HCT116 (cell line): ENCODE measurements at regions not wholly inside any gene's neighbourhood (a gene's known extent, or its start where the extent isn't known, plus 50 kb on each side); places are given as distances from the start of the nearest gene placed in this dataset.

Experiments
- ATAC-seq: fragments of 200-7000 bp; cut with Tn5 transposase; 2 replicates; pipeline ENCODE4 v1.9.1; 2020; ENCODE audit warnings: mild to moderate bottlenecking, moderate library complexity
- BruUV-seq: library from RNA; stranded (reverse); fragments of 400-500 nt; replicated peaks from 2 replicates; lab custom pipeline; 2021; lab: Mats Ljungman, UMichigan
- CTCF ChIA-PET: fragments of 300-600 bp; sonication (Branson Sonifier 250); formaldehyde crosslinking; loops from one replicate; lab custom pipeline; 2021; ENCODE audit warnings: antibody characterized with exemption; lab: Charles Lee
- POLR2A ChIA-PET: fragments of 300-600, 350-600 bp; sonication (Branson Sonifier 250); formaldehyde crosslinking; loops from one replicate; lab custom pipeline; 2021; ENCODE audit warnings: antibody characterized with exemption; lab: Charles Lee
- RAD21 ChIA-PET, 2 experiments: fragments of 300-600 bp; sonication (Branson Sonifier 250); formaldehyde crosslinking; loops; one replicate each; lab custom pipeline; 2023; ENCODE audit warnings: low total read pairs in 2 of 2; ENCODE audit not compliant: uncharacterized antibody in 2 of 2, unreplicated experiment in 2 of 2, low non-redundant PET in 1 of 2; lab: Charles Lee
- DNase-seq: peaks from one replicate; pipeline ENCODE4 v3.0.0-alpha.2; 2010; ENCODE audit warnings: low read depth, low spot score
- H2AFZ ChIP-seq: fragments of 200-600 bp; shearing (Covaris generic), sonication (generic); 2 replicates; pipeline ENCODE4 v1.6.1; 2017; ENCODE audit warnings: low read depth, mixed run types, mixed read lengths, antibody characterized with exemption, low read length; ENCODE audit not compliant: poor library complexity, severe bottlenecking
- H3K27ac ChIP-seq: 2 replicates; pipeline ENCODE4 v1.5.1; 2012; ENCODE audit warnings: low read depth, low read length
- H3K27me3 ChIP-seq: fragments of 200-600 bp; sonication (generic); 2 replicates; pipeline ENCODE4 v1.6.1; 2016; ENCODE audit warnings: mixed run types, low read length, mixed read lengths; ENCODE audit not compliant: insufficient read depth
- H3K36me3 ChIP-seq, 2 experiments: fragments of 200-500 bp in 1 of 2; fragments of 200-600 bp in 1 of 2; sonication (Bioruptor generic) in 1 of 2; sonication (generic) in 1 of 2; 2 replicates each; pipeline versions ENCODE4 v1.5.1 to v1.6.1; 2014 to 2016; ENCODE audit warnings: low read length in 2 of 2, inconsistent platforms in 1 of 2, mixed read lengths in 1 of 2, mixed run types in 1 of 2; ENCODE audit not compliant: insufficient read depth in 2 of 2, control insufficient read depth in 1 of 2
- H3K4me1 ChIP-seq, 2 experiments: fragments of 200-600 bp in 1 of 2; sonication (generic) in 1 of 2; 2 replicates each; pipeline versions ENCODE4 v1.5.1 to v1.6.1; 2012 to 2017; ENCODE audit warnings: low read length in 2 of 2, inconsistent platforms in 1 of 2, mild to moderate bottlenecking in 1 of 2, mixed read lengths in 1 of 2, mixed run types in 1 of 2, moderate library complexity in 1 of 2; ENCODE audit not compliant: insufficient read depth in 2 of 2, control insufficient read depth in 1 of 2
- H3K4me2 ChIP-seq: fragments of 200-600 bp; sonication (generic); 2 replicates; pipeline ENCODE4 v1.6.1; 2017; ENCODE audit warnings: mixed run types, low read length, mixed read lengths
- H3K4me3 ChIP-seq, 2 experiments: fragments of 200-600 bp in 1 of 2; sonication (generic) in 1 of 2; replicated peaks in 1 of 2; 2 replicates each; pipeline ENCODE4 v1.5.1; 2011 to 2016; ENCODE audit warnings: low read length in 2 of 2, control low read depth in 1 of 2, low read depth in 1 of 2, mild to moderate bottlenecking in 1 of 2, mixed read lengths in 1 of 2, mixed run types in 1 of 2
- H3K79me2 ChIP-seq: fragments of 200-600 bp; sonication (generic); 2 replicates; pipeline ENCODE4 v1.6.1; 2017; ENCODE audit warnings: mild to moderate bottlenecking, mixed run types, low read length, moderate library complexity, mixed read lengths; ENCODE audit not compliant: insufficient read depth
- H3K9ac ChIP-seq: fragments of 200-600 bp; sonication (generic); 2 replicates; pipeline ENCODE4 v1.6.1; 2016; ENCODE audit warnings: low read length, mixed read lengths
- H3K9me2 ChIP-seq: fragments of 200-600 bp; sonication (generic), shearing (Covaris generic); 2 replicates; pipeline ENCODE4 v1.6.1; 2017; ENCODE audit warnings: mixed run types, mild to moderate bottlenecking, moderate library complexity; ENCODE audit not compliant: insufficient read depth
- H3K9me3 ChIP-seq, 2 experiments: fragments of 200-500 bp in 1 of 2; fragments of 200-600 bp in 1 of 2; sonication (Bioruptor generic) in 1 of 2; sonication (generic) in 1 of 2; 2 replicates each; pipeline ENCODE4 v1.6.1; 2014 to 2017; ENCODE audit warnings: low read length in 2 of 2, mixed read lengths in 2 of 2, inconsistent platforms in 1 of 2, low read depth in 1 of 2, mild to moderate bottlenecking in 1 of 2, mixed run types in 1 of 2, moderate library complexity in 1 of 2; ENCODE audit not compliant: control insufficient read depth in 1 of 2, insufficient read depth in 1 of 2
- H4K20me1 ChIP-seq: fragments of 200-600 bp; sonication (generic), shearing (Covaris generic); 2 replicates; pipeline ENCODE4 v1.6.1; 2017; ENCODE audit warnings: mixed run types, mild to moderate bottlenecking, moderate library complexity; ENCODE audit not compliant: insufficient read depth
- CEBPB ChIP-seq: IDR thresholded peaks from 2 replicates; pipeline ENCODE4 v1.6.1; 2012; ENCODE audit warnings: low read depth
- CTCF ChIP-seq, 3 experiments: fragments of 200-600 bp in 1 of 3; sonication (generic) in 1 of 3; IDR thresholded peaks in 2 of 3; conservative IDR thresholded peaks in 1 of 3; 2 replicates each; pipeline ENCODE4 v1.5.1; 2012 to 2017; ENCODE audit warnings: low read depth in 2 of 3, low read length in 2 of 3, antibody characterized with exemption in 1 of 3, borderline replicate concordance in 1 of 3, control low read depth in 1 of 3, mild to moderate bottlenecking in 1 of 3, mixed read lengths in 1 of 3, mixed run types in 1 of 3, moderate library complexity in 1 of 3; ENCODE audit not compliant: insufficient read depth in 1 of 3
- EGR1 ChIP-seq: IDR thresholded peaks from 2 replicates; pipeline ENCODE4 v1.6.1; 2012; ENCODE audit warnings: low read depth
- ELF1 ChIP-seq: IDR thresholded peaks from 2 replicates; pipeline ENCODE4 v1.6.1; 2012; ENCODE audit warnings: low read depth, borderline replicate concordance
- JUND ChIP-seq: IDR thresholded peaks from 2 replicates; pipeline ENCODE4 v1.6.1; 2012
- POLR2A ChIP-seq: IDR thresholded peaks from 2 replicates; pipeline ENCODE4 v1.7.0; 2011; ENCODE audit warnings: borderline replicate concordance; ENCODE audit not compliant: insufficient read depth, insufficient read length; ENCODE audit errors: extremely low read depth
- REST ChIP-seq: IDR thresholded peaks from 2 replicates; pipeline ENCODE4 v1.6.1; 2012; ENCODE audit warnings: low read depth
- TCF7L2 ChIP-seq: IDR thresholded peaks from 2 replicates; pipeline ENCODE4 v1.7.0; 2011; ENCODE audit warnings: borderline replicate concordance, inconsistent platforms; ENCODE audit not compliant: insufficient read depth, insufficient read length; ENCODE audit errors: extremely low read depth
- YY1 ChIP-seq: IDR thresholded peaks from 2 replicates; pipeline ENCODE4 v1.6.1; 2011; ENCODE audit warnings: low read length, low read depth, moderate library complexity, mild to moderate bottlenecking; ENCODE audit not compliant: insufficient replicate concordance; ENCODE audit errors: extremely low read depth
- ZBTB33 ChIP-seq: IDR thresholded peaks from 2 replicates; pipeline ENCODE4 v1.6.1; 2011; ENCODE audit warnings: mild to moderate bottlenecking, low read length, moderate library complexity; ENCODE audit not compliant: insufficient replicate concordance; ENCODE audit errors: extremely low read depth
- ZFX ChIP-seq: fragments of 450-650 bp; IDR thresholded peaks from 2 replicates; pipeline ENCODE4 v1.6.1; 2017
- intact Hi-C: fragments of 100-400 bp; cut with micrococcal nuclease; formaldehyde crosslinking; loops from 2 replicates; pipeline ENCODE4 v1.10.0; 2022

- TF ChIP-seq JUND (no peak), REST (no peak), EGR1 (no peak), ZFX (no peak), YY1 (no peak), CTCF (IDR thresholded peaks at IDR 0.05 in 2 of 3, conservative IDR thresholded peaks at IDR 0.05 in 1 of 3; ENCODE audit: borderline replicate concordance in 1 of 3, insufficient read depth in 1 of 3, low read depth in 2 of 3, low read length in 2 of 3) (no peak), ELF1 (no peak), TCF7L2 (no peak), CEBPB (no peak), POLR2A (no peak), ZBTB33 (no peak)
- H3K79me2 ChIP-seq, result no peaks in the 10 kb centered on the region
- H3K4me2 ChIP-seq, result no peak overlapping the region
- H3K27ac ChIP-seq, result no peak overlapping the region
- no peaks in the 10 kb centered on the region for H3K9me2 ChIP-seq
- ChIA-PET RAD21 (no interaction called here), POLR2A (no interaction called here), CTCF (interaction anchor here (1.5 kb wide), 1 partner anchor 18 kb away, joined by 4 read pairs; no protein-coding TSS in a partner anchor)
- no peak overlapping the region for H2AFZ ChIP-seq
- no peak overlapping the region for H3K9ac ChIP-seq
- intact Hi-C loops, result no loop called here
- H3K9me3 ChIP-seq, result no peaks in the 10 kb centered on the region
- H3K36me3 ChIP-seq, result no peaks in the 10 kb centered on the region
- BruUV-seq, result no TSS peak
- 0 out of 2 replicates have a peak, but pooled peaks cover 4% of the 10 kb centered on the region for H3K27me3 ChIP-seq
- ATAC-seq (no peak), DNase-seq (no peak)
- no peaks in the 10 kb centered on the region for H4K20me1 ChIP-seq
- H3K4me1 ChIP-seq, result peaks cover 0 to 7% of the 10 kb centered on the region in 2 experiments; a peak in 1 of 4 replicates
- no peak overlapping the region for H3K4me3 ChIP-seq
Measured at GRCh38 chr2:240214790-240215675, 74.6 kb upstream of the OTOS start.
